Embryonic facial prominence (tissue), 1 donor: ENCODE measurements at regions not wholly inside any gene's neighbourhood (a gene's known extent, or its start where the extent isn't known, plus 50 kb on each side); places are given as distances from the start of the nearest gene placed in this dataset.
"Not testable (repeated sequence)": the region's sequence is repeated elsewhere in the genome, so short reads cannot be mapped to it uniquely, and the experiment has no call there.

Experiments used
- DNase-seq: peaks from one replicate; pipeline ENCODE4 v3.0.0-alpha.2; 2016; ENCODE audit errors: extremely low spot score

DNA sequence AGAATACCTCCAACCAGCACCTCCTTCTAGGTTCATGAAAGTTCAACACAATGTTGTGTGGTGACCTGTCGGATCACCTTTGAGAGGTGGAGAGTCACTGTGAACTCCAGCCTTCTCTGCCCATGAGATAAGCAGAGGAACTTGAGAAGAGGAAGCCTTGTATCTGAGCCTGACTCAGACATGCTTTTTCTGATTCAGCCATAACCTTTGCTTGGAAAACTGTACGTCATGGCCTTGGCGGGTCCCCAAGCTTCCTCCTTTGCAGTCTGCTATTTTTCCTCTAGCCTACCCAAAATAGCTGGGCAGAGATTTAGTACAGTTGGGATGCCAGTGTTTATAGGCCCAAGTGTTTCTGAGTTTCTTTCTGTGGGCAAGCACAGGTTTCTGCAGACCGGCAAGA is 274.7 kb downstream of the CETN3 start:
- DNase-seq = no peak

DNA sequence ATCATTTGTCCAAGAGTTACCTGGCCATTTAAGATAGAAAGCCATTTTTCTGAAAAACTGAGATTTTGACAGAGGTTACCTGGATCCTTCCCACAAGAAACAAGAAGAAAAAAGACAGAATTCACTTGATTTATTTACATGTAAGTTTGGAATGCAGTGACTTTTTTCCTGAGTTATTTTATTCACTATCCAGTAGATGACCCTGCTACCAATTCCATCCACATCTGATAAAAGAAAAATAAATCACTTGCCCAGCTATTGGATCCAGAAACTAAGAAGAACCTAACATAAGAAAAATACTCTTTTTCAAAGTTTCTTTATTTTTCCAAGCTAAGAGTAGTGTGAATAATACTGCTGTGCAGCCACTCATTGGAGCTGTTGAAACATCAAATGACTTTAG is 275.2 kb downstream of the CETN3 start:
- DNase-seq = no peak

DNA sequence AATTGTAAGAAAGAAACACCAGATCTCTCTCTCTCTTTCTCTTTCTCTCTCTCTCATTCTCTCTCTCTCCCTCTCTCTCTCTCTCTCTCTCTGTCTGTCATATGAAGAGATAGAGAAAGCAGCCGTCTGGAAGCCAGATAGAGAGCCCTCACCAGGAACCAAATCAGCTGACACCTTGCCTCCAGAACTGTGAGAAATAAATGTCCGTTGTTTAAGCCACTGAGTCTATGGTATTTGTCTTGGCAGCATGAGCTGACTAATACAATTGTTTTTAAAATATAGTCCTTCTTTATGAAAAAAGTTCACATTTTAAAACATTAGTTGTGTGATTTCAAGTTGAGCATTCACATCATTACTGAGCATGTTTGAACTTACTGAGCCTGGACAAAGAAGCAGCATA is 275.6 kb downstream of the CETN3 start:
- DNase-seq = no peak

DNA sequence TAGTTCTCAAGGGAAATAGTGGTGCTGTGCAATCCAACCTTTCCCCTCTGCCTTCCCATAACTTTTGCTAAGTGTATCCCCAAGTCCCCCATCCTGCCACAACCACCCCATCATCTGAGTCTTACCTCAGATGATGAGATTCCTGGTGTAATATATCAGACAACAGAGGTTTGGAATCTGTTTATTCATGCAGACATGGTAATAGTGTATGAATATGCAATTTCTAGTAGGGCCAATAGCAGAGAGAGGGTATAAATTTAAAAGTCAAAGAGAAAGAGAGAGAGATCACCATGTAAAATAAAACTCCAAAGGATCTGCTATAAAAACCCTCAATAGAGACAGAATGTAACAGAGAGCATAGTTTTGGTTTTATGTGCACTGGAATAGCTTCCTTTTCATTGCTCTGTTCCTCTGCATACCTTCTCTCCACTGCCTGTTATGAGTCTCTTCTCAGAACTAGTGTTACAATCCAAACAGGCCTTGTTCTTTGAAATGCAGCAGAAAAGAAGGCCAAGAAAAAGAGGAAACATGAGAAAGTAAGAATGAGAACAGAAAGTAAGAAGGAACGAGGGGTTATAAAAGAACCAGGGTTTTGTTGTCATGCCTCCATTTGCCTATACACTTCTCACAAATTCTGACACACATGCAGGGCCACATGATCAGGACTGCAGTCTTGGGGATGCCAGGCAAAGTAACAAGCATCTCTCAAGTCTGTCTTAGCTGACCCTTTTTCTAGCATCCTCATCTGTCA is 278.0 kb downstream of the CETN3 start:
- DNase-seq = no peak

DNA sequence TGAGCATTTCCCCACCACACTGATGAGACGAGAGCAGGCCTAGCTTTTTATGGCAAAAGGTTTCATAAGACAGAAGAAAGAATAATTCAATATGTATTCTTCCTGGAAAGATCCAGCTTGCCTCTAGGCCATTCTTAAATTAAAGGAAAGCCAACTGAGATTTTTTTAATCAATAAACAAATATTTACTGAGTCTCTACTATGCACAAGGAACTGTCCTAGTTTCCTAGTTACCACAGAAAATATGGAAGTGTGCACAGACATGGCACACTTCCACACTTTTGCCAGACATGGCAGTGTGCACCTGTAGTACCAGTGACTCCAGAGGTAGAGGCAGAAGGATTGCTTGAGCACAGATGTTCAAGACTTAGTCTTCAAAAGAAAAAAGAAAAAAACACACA is 281.0 kb downstream of the CETN3 start:
- no peak for DNase-seq

DNA sequence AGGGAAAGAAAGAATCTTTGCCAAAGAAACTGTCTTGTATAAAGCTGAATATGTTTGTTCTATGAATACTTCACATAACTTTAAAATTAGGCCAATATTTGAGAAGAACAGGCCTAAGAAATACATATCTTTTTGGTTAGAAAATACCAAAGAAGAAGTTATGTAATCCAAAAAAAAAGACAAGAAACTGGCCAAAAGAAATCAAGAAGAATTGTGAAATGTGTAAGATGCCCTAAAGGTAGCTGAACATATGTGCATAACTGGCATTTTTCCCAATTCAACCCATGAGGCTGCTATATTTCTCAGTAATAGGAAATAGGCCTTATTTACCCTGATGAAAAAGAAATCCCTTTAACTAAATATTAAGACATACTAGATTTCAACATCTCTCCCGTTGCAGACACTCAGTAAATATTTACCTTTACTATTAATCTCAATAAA is 290.0 kb downstream of the CETN3 start:
- no peak for DNase-seq

DNA sequence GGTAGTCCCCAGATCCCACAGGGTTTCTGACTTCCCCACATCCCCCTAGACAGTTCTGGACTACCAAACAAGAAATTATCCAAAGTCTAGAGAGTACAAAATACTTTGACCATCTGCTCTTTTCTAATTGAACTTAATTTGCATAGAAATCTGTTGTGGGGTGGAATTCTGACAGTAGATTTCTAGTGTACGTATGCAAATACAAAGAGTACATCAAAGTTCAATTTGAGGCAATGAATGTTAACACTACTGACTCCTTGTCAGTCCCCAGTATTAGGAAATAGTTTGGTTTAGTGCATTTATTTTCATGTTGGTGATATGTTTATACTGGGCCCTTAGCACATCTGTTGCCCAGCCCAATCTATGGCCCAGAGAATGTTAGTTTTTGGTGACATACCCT is 292.6 kb downstream of the CETN3 start:
- no peak for DNase-seq

DNA sequence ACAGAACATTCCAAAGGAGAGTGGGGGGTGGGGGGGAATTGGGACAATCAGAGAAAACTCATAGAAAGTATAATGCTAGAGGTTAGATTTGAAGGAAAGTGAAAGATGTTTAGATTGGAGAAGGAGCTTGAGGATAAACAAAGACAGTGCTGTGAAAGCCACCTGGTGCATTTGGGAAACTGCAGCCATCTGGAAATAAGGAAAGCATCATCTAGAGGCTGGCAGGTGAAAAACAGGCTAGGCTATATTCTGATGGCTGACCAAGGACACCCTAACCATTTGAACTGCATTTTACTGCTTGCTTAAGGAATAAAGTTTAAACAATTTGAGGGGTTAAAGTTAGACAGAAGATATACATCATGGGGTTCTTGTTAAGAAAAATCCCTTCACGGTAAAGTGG is 296.4 kb downstream of the CETN3 start:
- DNase-seq = no peak

DNA sequence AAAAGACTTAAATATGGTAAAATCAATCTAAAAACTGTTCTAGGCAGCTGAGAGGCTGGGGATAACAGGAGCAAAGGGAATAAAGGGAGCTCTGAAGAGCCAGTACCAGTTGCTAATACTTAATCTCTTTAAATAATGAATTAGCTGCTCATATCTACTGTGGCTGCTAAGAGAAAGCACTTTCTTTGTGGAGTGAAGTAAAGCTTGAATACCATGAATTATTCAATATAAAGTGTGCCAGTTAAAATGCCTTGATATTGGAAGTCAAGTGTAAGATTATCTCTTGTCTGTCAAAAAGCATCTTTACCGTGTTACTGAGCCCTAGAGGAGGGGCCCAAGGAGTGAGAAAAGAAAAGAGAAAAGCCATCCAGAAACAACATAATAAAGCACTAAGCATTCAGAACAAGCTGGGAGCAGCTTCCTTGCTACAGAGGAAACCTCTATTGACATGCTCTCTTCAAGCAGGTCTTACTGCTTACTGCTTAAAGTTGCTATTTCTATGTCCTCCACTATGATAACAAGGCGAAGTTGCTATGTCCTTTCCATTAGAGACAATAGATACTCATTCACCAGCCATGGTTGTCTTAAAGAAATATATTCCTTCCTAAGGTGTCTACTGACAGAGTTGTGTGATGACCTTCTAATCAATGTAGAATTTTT is 297.4 kb downstream of the CETN3 start:
- no peak for DNase-seq

DNA sequence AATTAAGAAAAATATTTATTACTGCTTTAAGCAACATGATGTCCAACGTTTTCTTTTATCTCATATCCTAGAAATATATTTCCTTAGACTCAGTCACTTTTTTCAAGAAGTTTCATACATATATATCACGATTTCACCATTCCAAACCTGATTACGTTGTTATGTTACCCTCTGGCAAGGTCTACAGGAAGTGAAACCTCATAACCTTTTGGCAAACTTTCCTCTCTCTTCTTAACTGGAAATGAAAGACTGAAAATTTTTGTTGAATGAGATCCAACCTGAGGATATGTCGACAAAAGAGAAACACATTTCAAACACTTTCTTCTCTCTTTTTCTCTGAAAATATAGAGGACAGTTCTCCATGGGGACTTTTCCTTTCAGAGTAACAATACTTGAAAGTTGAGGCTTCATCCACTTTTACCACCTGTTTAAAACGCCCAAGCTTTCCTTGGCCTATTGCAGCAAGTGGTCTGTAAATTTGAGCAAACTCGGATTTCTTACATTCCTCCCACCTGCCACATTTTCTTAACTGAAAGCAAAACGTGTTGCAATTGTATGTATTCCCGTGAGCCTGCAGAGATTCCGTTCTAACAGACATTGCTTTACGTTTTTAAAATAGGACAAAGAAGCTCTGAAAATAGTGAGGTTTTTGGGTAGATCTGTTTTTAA is 298.1 kb downstream of the CETN3 start:
- no peak for DNase-seq

DNA sequence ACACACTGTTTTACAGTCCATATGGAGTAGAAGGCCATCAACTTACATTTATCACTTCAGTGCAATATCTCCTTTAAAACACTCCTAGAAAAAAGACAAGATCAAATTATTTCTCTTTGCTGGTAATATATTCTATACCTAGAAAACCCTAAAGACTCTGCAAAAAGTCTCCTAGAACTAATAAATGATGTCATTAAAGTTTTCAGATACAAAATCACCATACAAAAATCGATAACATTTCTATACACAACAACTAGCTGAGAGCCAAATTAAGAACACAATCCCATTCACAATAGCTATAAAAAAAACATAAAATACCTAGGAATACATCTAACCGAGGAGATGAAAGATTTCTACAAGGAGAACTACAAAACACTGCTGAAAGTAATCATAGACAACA is 300.3 kb downstream of the CETN3 start:
- no peak for DNase-seq

DNA sequence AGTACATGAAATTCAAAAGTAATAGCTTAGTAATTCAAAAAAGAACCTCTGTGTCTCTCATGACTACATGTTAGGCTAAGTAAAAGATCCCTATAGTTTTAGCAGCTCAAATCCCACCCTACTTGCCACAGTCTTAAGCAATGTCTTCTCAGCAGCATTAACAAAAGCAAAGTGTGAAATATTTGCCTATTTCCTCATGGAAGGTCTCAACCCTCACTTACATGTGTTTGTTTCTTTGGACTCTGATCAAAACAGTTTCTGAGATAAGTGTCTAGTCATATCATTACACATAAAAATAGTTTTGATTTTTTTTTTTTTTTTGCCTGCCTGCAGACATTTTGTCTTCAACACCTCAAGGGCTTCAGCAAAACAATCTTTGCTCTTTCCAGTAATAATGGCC is 310.5 kb downstream of the CETN3 start:
- no peak for DNase-seq

DNA sequence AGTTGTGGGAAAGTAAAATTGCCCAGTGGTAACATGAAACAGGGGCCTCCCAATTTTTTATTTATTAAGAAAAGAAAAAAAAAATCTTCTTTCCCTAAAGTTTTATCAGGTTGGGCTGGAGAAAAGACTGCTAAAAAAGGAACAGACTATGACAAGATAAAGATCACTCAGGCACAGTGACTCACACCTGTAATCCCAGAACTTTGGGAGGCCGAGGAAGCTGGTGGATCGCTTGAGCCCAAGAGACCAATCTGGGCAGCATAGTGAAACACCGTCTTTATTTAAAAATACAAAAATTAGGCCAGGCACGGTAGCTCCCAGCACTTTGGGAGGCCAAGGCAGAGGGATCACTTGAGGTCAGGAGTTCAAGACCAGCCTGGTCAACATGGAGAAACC is 312.5 kb downstream of the CETN3 start:
- no peak for DNase-seq

DNA sequence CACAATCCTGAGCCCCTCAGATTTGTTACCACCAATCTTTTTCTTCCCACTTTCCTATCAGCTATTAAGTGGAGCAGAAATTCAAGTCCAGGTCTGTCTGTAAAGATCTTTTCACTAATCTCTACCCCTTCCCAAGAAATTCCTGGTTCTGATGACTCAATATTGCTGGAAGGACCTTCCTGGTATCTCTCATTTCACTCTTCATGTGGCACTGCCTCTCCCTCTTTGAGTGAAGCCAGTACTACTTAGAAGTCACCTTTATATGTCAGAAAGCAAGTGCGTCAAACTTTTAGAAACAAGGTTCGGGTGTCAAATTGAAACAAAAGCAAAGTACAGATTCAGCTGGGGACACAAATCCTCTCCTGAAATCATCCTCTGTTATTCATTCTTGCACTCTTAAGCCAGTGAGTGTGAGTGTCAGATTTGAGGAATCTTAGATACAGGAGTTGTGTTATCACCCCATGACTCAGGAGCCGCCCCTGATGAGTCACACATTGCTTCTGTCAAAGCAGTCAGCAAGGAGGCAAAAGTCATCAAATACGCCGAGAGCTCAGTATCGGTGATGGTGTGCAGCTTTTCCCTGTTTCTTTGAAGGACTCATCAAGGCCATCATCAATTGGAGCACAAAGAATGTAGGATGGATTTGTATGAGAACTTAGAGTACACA is 313.0 kb downstream of the CETN3 start:
- DNase-seq = no peak

DNA sequence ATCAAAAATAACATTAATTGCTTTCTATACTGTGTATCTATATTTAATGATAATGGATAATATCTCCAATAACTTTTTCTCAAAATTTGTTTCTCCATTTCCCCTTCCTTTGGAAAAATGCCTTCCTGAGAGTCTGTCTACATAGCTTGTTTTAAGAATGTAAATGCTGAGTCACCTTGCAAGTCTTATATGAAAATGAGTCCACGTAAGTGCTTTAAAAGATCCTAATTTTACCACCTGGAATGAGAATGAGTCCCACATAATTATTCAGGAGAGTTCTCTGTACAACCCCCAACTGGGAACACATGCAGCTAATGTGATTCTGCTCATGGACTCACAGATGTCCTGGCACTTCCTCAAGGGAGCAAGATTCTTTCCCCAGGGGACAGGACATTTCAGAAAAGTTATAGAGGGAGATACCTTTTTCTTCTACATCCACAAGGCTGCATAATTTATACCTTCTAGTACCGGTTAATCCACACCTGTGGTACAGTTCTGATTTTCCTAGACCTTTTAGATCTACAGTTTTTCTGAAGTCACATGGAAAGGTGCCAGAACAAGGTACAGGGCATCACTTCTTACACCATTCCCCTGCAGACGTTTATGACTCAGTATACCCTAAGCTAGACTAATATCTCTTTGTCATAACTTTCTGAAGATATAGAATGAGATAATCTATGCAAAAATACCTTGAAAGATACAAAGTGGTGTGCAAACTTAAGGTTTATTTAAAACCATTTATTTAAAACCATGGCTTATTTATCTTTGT is 314.1 kb downstream of the CETN3 start:
- no peak for DNase-seq

DNA sequence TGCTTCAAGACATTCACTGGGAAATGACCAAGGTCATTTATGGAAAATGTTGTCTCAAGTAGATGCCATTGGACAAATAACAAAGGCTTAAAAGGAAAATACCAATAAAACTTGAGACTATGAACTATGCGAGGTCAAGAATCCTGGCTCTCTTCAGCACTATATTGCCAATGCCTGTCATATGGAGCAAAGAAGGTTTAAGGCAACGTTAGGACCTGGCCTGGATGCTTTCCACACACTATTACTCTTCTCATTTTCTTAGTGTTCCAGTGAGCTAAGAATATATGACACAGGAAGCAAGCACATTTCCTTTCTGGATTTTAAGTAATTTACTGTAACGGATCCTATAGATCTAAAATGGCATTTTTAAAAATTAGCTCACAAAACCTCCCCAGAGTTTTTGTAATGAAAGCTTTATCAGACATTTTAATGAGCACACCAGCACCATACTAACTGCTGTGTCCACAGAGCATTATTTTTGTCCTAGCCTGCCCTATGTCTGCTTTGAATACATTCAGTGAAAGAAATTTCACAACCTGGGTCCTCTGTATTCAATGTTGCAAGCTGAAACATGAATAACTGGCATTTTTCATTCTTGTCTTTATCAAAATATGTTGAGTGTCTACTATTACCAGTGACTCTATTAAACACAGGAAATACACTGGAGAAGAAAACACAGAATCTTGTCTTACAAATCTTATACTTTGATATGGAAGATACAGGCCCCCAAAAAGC is 315.6 kb downstream of the CETN3 start:
- no peak for DNase-seq

DNA sequence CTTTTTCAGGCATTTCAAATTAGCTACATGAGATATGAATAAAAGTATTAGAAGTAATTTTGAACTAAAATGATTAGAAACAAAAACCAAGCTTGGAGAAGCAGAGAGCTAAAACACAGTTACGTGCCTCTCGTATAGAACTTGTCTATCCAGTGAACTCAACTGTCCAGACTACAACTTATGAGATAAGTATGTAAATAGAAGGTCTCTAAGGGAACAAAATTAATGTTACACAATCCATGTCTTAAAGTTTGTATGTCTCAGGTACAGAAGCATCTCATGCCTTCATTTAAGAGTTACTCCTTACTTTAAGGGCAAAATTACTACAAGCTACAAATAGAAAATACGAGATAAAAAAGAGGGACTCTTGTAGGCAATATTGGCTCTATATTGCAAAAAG is 316.8 kb downstream of the CETN3 start:
- DNase-seq = no peak

DNA sequence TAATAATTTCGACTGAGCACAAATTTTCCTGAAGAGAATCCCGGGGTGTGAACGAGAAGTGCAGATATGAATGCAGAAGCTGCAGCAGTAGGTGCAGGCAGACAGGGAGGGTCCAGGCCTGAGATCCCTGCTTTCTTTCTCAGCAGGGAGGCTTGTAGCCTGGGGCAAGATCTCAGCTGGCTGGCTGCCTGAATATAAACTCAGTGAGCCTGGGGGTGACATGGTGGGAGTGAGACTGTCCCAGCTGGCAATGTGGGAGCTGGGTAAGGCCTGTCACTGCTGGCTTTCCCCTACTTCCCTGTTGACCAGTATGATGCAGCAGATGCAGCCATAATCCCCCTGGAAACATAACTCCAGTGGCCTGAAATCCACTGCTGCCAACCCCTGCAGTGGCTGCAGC is 325.2 kb downstream of the CETN3 start:
- DNase-seq = no peak

DNA sequence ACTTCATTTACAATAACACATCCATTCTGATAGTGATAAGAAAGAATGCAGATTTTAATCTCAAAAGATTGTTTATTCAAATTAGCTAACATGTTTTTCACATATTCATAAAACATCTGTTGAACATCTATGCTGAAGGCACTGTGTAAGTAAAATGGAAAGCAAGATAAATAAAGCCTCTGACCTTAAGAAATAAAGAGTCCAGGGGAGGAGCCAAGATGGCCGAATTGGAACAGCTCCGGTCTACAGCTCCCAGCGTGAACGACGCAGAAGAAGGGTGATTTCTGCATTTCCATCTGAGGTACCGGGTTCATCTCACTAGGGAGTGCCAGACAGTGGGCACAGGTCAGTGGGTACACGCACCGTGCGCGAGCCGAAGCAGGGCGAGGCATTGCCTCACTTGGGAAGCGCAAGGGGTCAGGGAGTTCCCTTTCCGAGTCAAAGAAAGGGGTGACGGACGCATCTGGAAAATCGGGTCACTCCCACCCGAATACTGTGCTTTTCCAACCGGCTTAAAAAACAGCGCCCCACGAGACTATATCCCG is 336.5 kb downstream of the CETN3 start:
- DNase-seq = not testable (repeated sequence)

DNA sequence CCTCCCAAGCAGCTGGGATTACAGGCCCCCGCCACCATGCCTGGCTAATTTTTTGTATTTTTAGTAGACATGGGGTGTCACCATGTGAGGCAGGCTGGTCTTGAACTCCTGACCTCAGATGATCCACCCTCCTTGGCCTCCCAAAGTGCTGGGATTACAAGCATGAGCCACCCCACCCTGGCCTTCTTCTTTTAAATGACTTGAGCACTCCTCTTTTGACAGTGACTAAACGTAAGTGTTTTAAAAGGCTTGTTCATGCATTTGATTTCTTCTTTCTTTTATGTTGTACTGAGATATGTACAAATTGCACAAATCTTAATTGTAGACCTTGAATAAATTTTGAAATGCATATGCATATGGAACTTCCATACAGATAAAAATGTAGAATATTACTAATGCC is 337.9 kb downstream of the CETN3 start:
- no peak for DNase-seq

DNA sequence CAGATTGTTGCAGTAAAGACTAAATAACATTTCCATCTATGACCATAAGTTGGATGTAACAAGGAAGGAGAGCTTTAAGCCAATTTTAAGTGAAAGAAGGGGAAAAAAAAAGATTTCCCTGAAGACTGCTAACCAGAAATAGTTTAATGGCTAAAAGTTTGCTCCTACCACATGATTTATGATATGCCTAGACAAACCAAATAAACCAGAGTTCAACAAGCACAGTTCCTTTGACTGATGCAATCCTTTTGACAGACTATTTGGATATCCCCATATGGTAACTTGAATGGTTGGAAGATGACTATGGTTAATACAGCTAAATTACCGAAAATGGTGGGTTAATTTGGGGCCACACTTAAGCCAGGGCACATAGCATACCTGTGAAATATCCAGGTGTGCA is 338.5 kb downstream of the CETN3 start:
- no peak for DNase-seq
